ENCODE measurements at regions not wholly inside any gene's neighbourhood (a gene's known extent, or its start where the extent isn't known, plus 50 kb on each side); places are given as distances from the start of the nearest gene placed in this dataset.

GRCh38 chr3:707041-707440, 385.8 kb upstream of the CNTN6 start:
- DNase-seq (ENCODE audit: low read depth) = no peak
- H3K4me3 ChIP-seq (ENCODE audit: low read depth, low read length) = no peak overlapping the region
- no peak for TF ChIP-seq CTCF (IDR thresholded peaks at IDR 0.05; ENCODE audit: low read depth, low read length, missing control alignments)

GRCh38 chr3:713006-713621, 379.7 kb upstream of the CNTN6 start:
- TF ChIP-seq CTCF (IDR thresholded peaks at IDR 0.05; ENCODE audit: low read depth, low read length, missing control alignments) = no peak
- DNase-seq (ENCODE audit: low read depth) = no peak
- no peak overlapping the region for H3K4me3 ChIP-seq (ENCODE audit: low read depth, low read length)

GRCh38 chr3:713947-714620, 378.7 kb upstream of the CNTN6 start:
- no peak overlapping the region for H3K4me3 ChIP-seq (ENCODE audit: low read depth, low read length)
- DNase-seq (ENCODE audit: low read depth) = no peak
- TF ChIP-seq CTCF (IDR thresholded peaks at IDR 0.05; ENCODE audit: low read depth, low read length, missing control alignments) = no peak

GRCh38 chr3:721086-721485, 371.7 kb upstream of the CNTN6 start:
- no peak overlapping the region for H3K4me3 ChIP-seq (ENCODE audit: low read depth, low read length)
- no peak for TF ChIP-seq CTCF (IDR thresholded peaks at IDR 0.05; ENCODE audit: low read depth, low read length, missing control alignments)
- no peak for DNase-seq (ENCODE audit: low read depth)

- TF ChIP-seq CTCF (IDR thresholded peaks at IDR 0.05; ENCODE audit: low read depth, low read length, missing control alignments) = no peak
- H3K4me3 ChIP-seq (ENCODE audit: low read depth, low read length) = no peak overlapping the region
- DNase-seq (ENCODE audit: low read depth) = no peak
Observed at GRCh38 chr3:732326-732928, 360.4 kb upstream of the CNTN6 start.

- H3K4me3 ChIP-seq (ENCODE audit: low read depth, low read length) = no peak overlapping the region
- no peak for DNase-seq (ENCODE audit: low read depth)
- TF ChIP-seq CTCF (IDR thresholded peaks at IDR 0.05; ENCODE audit: low read depth, low read length, missing control alignments) = no peak
Observed at GRCh38 chr3:733313-733712, 359.5 kb upstream of the CNTN6 start.

Measured in GM12864 (cell line).